Osteoblast (primary cell): ENCODE measurements at regions not wholly inside any gene's neighbourhood (a gene's known extent, or its start where the extent isn't known, plus 50 kb on each side); places are given as distances from the start of the nearest gene placed in this dataset.

Experiments
- DNase-seq: peaks from one replicate; pipeline ENCODE4 v3.0.0; 2011; ENCODE audit warnings: low spot score, mixed read lengths; ENCODE audit not compliant: insufficient read length; ENCODE audit errors: missing footprints
- H2AFZ ChIP-seq: 2 replicates; pipeline ENCODE4 v1.6.0; 2011; ENCODE audit warnings: mild to moderate bottlenecking, low read length
- H3K27ac ChIP-seq: 2 replicates; pipeline ENCODE4 v1.5.1; 2011; ENCODE audit warnings: mild to moderate bottlenecking, low read depth, low read length, moderate library complexity
- H3K27me3 ChIP-seq: 2 replicates; pipeline ENCODE4 v1.6.0; 2012; ENCODE audit warnings: mild to moderate bottlenecking, control low read depth, inconsistent platforms, low read length, moderate library complexity; ENCODE audit not compliant: insufficient read depth
- H3K36me3 ChIP-seq: 2 replicates; pipeline ENCODE4 v1.5.1; 2011; ENCODE audit warnings: mild to moderate bottlenecking, low read length, control low read depth, moderate library complexity; ENCODE audit not compliant: insufficient read depth
- H3K4me1 ChIP-seq: 2 replicates; pipeline ENCODE4 v1.5.1; 2011; ENCODE audit warnings: mild to moderate bottlenecking, low read length, control low read depth, moderate library complexity; ENCODE audit not compliant: insufficient read depth
- H3K4me2 ChIP-seq: 2 replicates; pipeline ENCODE4 v1.6.0; 2011; ENCODE audit warnings: mild to moderate bottlenecking, low read length; ENCODE audit not compliant: insufficient read depth
- H3K4me3 ChIP-seq: fragments of 200-600 bp; sonication (generic); 3 replicates; pipeline ENCODE4 v1.5.1; 2012; ENCODE audit warnings: mild to moderate bottlenecking, low read length, inconsistent platforms; ENCODE audit not compliant: insufficient read depth
- H3K79me2 ChIP-seq: 2 replicates; pipeline ENCODE4 v1.6.0; 2012; ENCODE audit warnings: mild to moderate bottlenecking, low read length, control low read depth, inconsistent platforms; ENCODE audit not compliant: insufficient read depth
- H3K9me3 ChIP-seq: 2 replicates; pipeline ENCODE4 v1.5.1; 2011; ENCODE audit warnings: low read depth, low read length, control low read depth
- H4K20me1 ChIP-seq: 2 replicates; pipeline ENCODE4 v1.6.0; 2012; ENCODE audit warnings: mild to moderate bottlenecking, low read length, control low read depth; ENCODE audit not compliant: insufficient read depth
- CTCF ChIP-seq: IDR thresholded peaks from 2 replicates; pipeline ENCODE4 v1.5.1; 2011; ENCODE audit warnings: mild to moderate bottlenecking, low read depth, low read length, moderate library complexity; ENCODE audit errors: extremely low read depth

- no peak for TF ChIP-seq CTCF
These were observed 376.6 kb downstream of the RPS24 start for GRCh38 chr10:78410046-78410965.

GRCh38 chr10:78411716-78412115 lies 378.1 kb downstream of the RPS24 start:
- Histone ChIP-seq H2AFZ (no peak overlapping the region), H3K4me3 (no peak overlapping the region), H3K36me3 (no peaks in the 10 kb centered on the region), H3K4me1 (peaks cover 15% of the 10 kb centered on the region), H3K27ac (no peak overlapping the region), H3K79me2 (no peaks in the 10 kb centered on the region), H3K9me3 (no peaks in the 10 kb centered on the region), H4K20me1 (peaks cover 1% of the 10 kb centered on the region), H3K27me3 (peaks cover 5% of the 10 kb centered on the region), H3K4me2 (no peak overlapping the region)
- DNase-seq, result no peak
- TF ChIP-seq CTCF, result no peak

More at GRCh38 chr10:78410046-78410965, 376.6 kb downstream of the RPS24 start:
- H3K27me3 ChIP-seq, result peaks cover 16% of the 10 kb centered on the region
- H3K79me2 ChIP-seq, result no peaks in the 10 kb centered on the region
- no peak overlapping the region for H3K4me2 ChIP-seq
- H4K20me1 ChIP-seq, result peaks cover 2% of the 10 kb centered on the region
- H3K4me1 ChIP-seq, result peaks cover 6% of the 10 kb centered on the region
- no peaks in the 10 kb centered on the region for H3K9me3 ChIP-seq
- H3K36me3 ChIP-seq, result no peaks in the 10 kb centered on the region
- DNase-seq, result no peak
- H3K4me3 ChIP-seq, result no peak overlapping the region
- H3K27ac ChIP-seq, result no peak overlapping the region
- H2AFZ ChIP-seq, result no peak overlapping the region

GRCh38 chr10:78412605-78413004 lies 378.9 kb downstream of the RPS24 start:
- no peak for TF ChIP-seq CTCF
- no peak overlapping the region for H3K4me3 ChIP-seq

More at GRCh38 chr10:78412605-78413004, 378.9 kb downstream of the RPS24 start:
- Histone ChIP-seq H3K27ac (no peak overlapping the region), H3K9me3 (no peaks in the 10 kb centered on the region), H3K79me2 (no peaks in the 10 kb centered on the region), H4K20me1 (no peaks in the 10 kb centered on the region), H3K36me3 (no peaks in the 10 kb centered on the region), H3K4me1 (peaks cover 14% of the 10 kb centered on the region), H2AFZ (no peak overlapping the region), H3K4me2 (no peak overlapping the region), H3K27me3 (no peaks in the 10 kb centered on the region)
- no peak for DNase-seq
